Upper lobe of left lung (tissue), 6 donors: ENCODE measurements at regions not wholly inside any gene's neighbourhood (a gene's known extent, or its start where the extent isn't known, plus 50 kb on each side); places are given as distances from the start of the nearest gene placed in this dataset.
"Not testable (repeated sequence)": the region's sequence is repeated elsewhere in the genome, so short reads cannot be mapped to it uniquely, and the experiment has no call there.

Experiments
- ATAC-seq, 2 donors: fragments of 200-7000 bp; cut with Tn5 transposase; one replicate each; pipeline ENCODE4 v1.9.1; 2022; ENCODE audit warnings: mild to moderate bottlenecking in 2 of 2, moderate library complexity in 2 of 2; ENCODE audit not compliant: low FRiP score in 2 of 2
- DNase-seq, 2 donors: peaks; one replicate each; pipeline ENCODE4 v3.0.0-alpha.2; 2019 to 2020
- H3K27ac ChIP-seq, 4 donors: fragments of 200-600 bp; sonication (generic); one replicate each; pipeline ENCODE4 v1.5.1; 2016 to 2019
- H3K27me3 ChIP-seq, 4 donors: fragments of 200-600 bp; sonication (generic); one replicate each; pipeline ENCODE4 v1.5.1; 2017 to 2019
- H3K36me3 ChIP-seq, 4 donors: fragments of 200-600 bp; sonication (generic); one replicate each; pipeline ENCODE4 v1.5.1; 2016 to 2019
- H3K4me1 ChIP-seq, 4 donors: fragments of 200-600 bp; sonication (generic); one replicate each; pipeline ENCODE4 v1.5.1; 2018 to 2019
- H3K4me3 ChIP-seq, 4 donors: fragments of 200-600 bp; sonication (generic); one replicate each; pipeline ENCODE4 v1.5.1; 2017 to 2019; ENCODE audit warnings: mild to moderate bottlenecking in 2 of 4, moderate library complexity in 1 of 4
- H3K9me3 ChIP-seq, 4 donors: fragments of 200-600 bp; sonication (generic); one replicate each; pipeline ENCODE4 v1.5.1; 2018 to 2019
- CTCF ChIP-seq, 6 experiments: fragments of 450-650 bp in 4 of 6; fragments of 200-600 bp in 2 of 6; sonication (generic) in 2 of 6; IDR thresholded peaks; one replicate each; pipeline ENCODE4 v1.5.1; 2016 to 2019; ENCODE audit warnings: antibody characterized with exemption in 6 of 6
- EP300 ChIP-seq, 4 donors: sonication (generic); formaldehyde crosslinking; IDR thresholded peaks; one replicate each; pipeline ENCODE4 v1.5.1; 2017; ENCODE audit warnings: antibody characterized with exemption in 4 of 4, control low read depth in 2 of 4
- POLR2A ChIP-seq, 4 donors: fragments of 450-650 bp; IDR thresholded peaks; one replicate each; pipeline ENCODE4 v1.5.1; 2016 to 2017; ENCODE audit warnings: antibody characterized with exemption in 4 of 4, mild to moderate bottlenecking in 2 of 4
- POLR2AphosphoS5 ChIP-seq, 2 donors: sonication (generic); formaldehyde crosslinking; IDR thresholded peaks; one replicate each; pipeline ENCODE4 v1.5.1; 2017; ENCODE audit warnings: antibody characterized with exemption in 2 of 2
- WGBS, 2 donors: methylation state at CpG; one replicate each; pipeline ENCODE4 v1.1.5; 2017 to 2018; 5-methylcytosine and 5-hydroxymethylcytosine counted together
- donor health status: DM: no; HTN: no; CAD: no; lungs with moderate emphysema.
- donor health status: DM: no; HTN: yes; CAD: no; lungs with severe emphysema.

DNA sequence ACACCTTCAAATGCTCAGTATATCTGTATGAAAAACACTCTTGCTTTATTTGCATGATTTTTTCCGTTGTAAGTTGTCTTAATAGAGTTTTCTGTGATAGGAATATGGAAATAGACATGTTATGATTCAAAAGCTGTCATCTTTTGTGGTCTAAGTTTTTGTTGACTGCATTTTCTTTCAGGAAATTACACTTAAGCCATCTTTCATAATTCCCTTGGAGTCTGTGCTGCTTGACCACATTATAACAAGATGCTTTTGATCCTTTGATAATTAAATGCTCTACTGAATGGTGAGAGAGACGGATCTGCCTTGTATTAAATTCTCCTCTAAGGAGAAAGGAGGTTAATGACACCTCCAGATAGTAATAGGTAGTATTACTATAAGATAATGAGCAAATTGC lies 272.8 kb upstream of the DAAM1 start:
- WGBS, 2 donors, result 54 to 79% methylated on average over 2 of the region's 2 CpGs

DNA sequence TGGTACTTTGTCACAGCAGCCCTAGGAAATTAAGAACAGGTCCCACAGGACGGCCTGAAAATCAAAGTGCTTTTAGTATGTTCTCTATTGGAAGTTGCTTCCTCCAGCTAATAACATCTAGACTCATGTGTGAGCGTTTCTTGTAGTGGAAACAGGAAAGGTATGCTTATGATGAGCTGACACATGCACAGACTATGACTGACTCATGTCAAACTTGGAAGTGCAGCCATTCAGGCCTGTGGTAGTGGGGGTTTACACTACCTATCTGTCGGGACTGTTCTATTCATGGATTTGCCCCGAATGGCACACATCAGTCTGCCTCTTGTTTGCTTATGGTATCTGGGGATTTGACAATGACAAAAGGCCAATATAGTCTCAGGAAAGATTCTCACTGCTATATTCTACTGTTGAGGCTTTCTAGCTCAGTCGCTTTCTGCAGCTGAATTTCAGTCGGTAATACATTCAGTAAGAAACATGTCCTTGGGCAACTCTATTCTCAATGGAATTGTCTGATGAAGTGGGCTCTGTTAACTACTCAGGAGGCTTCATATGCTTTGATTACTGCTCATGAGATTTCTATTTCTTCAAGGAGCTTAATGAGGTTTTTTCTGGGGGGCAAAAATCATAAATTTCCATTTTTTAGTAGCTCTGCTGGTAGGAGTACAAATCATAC lies 270.3 kb upstream of the DAAM1 start:
- WGBS, 2 donors, result 84 to 85% methylated on average over 6 of the region's 6 CpGs
- Histone ChIP-seq H3K4me1 (no peaks in the 10 kb centered on the region), H3K27ac (no peak overlapping the region), H3K9me3 (no peaks in the 10 kb centered on the region), H3K36me3 (no peaks in the 10 kb centered on the region), H3K27me3 (no peaks in the 10 kb centered on the region), H3K4me3 (no peak overlapping the region)
- DNase-seq (no peak), ATAC-seq (no peak)
- TF ChIP-seq POLR2AphosphoS5 (IDR thresholded peaks at IDR 0.05) (no peak), POLR2A (IDR thresholded peaks at IDR 0.05) (no peak), EP300 (IDR thresholded peaks at IDR 0.05) (no peak), CTCF (IDR thresholded peaks at IDR 0.05) (no peak)

More for the DNA sequence above, 272.8 kb upstream of the DAAM1 start:
- no peak for ATAC-seq
- Histone ChIP-seq H3K4me3 (no peak overlapping the region), H3K27me3 (no peaks in the 10 kb centered on the region), H3K9me3 (no peaks in the 10 kb centered on the region), H3K27ac (no peak overlapping the region), H3K4me1 (no peaks in the 10 kb centered on the region), H3K36me3 (no peaks in the 10 kb centered on the region)
- DNase-seq, result no peak
- TF ChIP-seq EP300 (IDR thresholded peaks at IDR 0.05) (no peak), CTCF (IDR thresholded peaks at IDR 0.05) (no peak), POLR2A (IDR thresholded peaks at IDR 0.05) (no peak), POLR2AphosphoS5 (IDR thresholded peaks at IDR 0.05) (no peak)

DNA sequence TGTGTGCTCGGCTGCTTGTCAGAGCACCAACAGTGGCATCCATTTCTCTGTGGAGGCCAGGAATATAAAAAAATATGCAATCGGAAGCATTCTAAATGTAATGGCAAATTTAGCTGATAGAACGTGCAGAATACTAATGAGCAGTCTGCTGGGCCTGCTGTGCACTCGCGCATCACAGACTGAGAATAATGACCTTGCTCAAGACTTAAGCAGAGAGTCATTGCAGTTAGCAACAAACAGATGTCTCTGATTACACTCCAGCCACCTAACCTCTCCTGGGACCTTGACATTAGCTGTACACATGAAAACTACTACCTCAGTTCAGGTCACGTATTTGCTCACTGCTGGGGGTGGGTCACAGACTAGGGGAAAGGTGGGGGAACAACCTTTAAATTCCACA lies 269.2 kb upstream of the DAAM1 start:
- Histone ChIP-seq H3K4me3 (no peak overlapping the region), H3K4me1 (no peaks in the 10 kb centered on the region), H3K27me3 (no peaks in the 10 kb centered on the region), H3K9me3 (no peaks in the 10 kb centered on the region), H3K27ac (no peak overlapping the region), H3K36me3 (no peaks in the 10 kb centered on the region)
- TF ChIP-seq POLR2AphosphoS5 (IDR thresholded peaks at IDR 0.05), result no peak
- TF ChIP-seq POLR2A (IDR thresholded peaks at IDR 0.05), result no peak
- no peak for TF ChIP-seq EP300 (IDR thresholded peaks at IDR 0.05)
- TF ChIP-seq CTCF (IDR thresholded peaks at IDR 0.05), result no peak
- no peak for DNase-seq
- 78 to 81% methylated on average over 6 of the region's 6 CpGs for WGBS, 2 donors
- no peak for ATAC-seq

DNA sequence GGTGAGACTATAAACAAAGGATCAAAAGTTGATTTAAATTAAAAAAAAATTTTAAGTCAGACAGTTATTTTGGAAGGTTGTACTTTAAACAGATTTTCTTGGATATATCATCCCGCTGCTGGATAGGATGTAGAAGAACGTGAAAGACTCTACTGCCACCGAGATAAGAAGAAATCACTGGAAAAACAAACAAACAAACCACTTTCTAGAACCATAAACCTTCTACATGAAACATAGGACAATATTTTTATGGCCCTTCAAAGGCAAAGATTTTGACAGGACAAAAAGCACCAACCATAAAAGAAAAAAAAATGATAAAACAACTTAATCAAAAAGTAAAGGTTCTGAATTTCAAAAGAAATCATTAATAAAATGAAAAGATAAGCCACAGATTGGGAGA lies 268.2 kb upstream of the DAAM1 start:
- WGBS, 2 donors, result 62 to 63% methylated on average over 3 of the region's 3 CpGs
- H3K4me3 ChIP-seq, result no peak overlapping the region
- no peak for TF ChIP-seq POLR2AphosphoS5 (IDR thresholded peaks at IDR 0.05)
- TF ChIP-seq CTCF (IDR thresholded peaks at IDR 0.05), result no peak
- TF ChIP-seq EP300 (IDR thresholded peaks at IDR 0.05), result no peak
- no peak for TF ChIP-seq POLR2A (IDR thresholded peaks at IDR 0.05)
- ATAC-seq (no peak), DNase-seq (no peak)
- H3K27me3 ChIP-seq, result no peaks in the 10 kb centered on the region
- H3K36me3 ChIP-seq, result no peaks in the 10 kb centered on the region
- H3K4me1 ChIP-seq, result no peaks in the 10 kb centered on the region
- H3K9me3 ChIP-seq, result no peaks in the 10 kb centered on the region
- no peak overlapping the region for H3K27ac ChIP-seq

GRCh38 chr14:58922201-58922940 lies 266.1 kb upstream of the DAAM1 start:
- not testable (repeated sequence) for ATAC-seq, H3K36me3 ChIP-seq, H3K9me3 ChIP-seq, DNase-seq, H3K27me3 ChIP-seq, H3K27ac ChIP-seq, H3K4me3 ChIP-seq, H3K4me1 ChIP-seq
- 76 to 78% methylated on average over 3 of the region's 3 CpGs for WGBS, 2 donors
